ENCODE measurements at regions not wholly inside any gene's neighbourhood (a gene's known extent, or its start where the extent isn't known, plus 50 kb on each side); places are given as distances from the start of the nearest gene placed in this dataset.

DNA sequence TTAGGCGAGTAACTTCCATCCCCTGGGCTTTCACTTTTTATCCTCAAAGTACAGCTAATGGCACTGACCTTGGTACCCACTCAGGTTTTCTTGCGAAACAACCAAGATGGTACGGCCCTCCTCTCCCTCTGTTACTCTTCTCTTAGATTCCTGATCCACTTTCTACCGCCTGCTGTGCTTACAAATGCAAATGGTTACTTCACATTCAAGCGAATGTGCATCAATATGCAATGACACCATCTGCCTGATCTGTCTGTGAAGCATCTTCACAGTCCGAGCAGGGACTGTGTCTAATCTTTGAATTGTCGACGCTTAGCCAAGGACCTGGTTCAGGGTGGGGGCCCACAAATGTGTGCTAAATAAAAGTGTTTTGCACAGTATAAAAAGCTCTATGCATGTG, 112.2 kb downstream of the TRIB2 start:
- TF ChIP-seq TCF12 (IDR thresholded peaks at IDR 0.05; ENCODE audit: low read depth, low read length) (no peak), CREB1 (IDR thresholded peaks at IDR 0.05; ENCODE audit: low read depth) (no peak), NFIC (IDR thresholded peaks at IDR 0.05; ENCODE audit: low read depth, low read length) (no peak), ZNF384 (IDR thresholded peaks at IDR 0.05; ENCODE audit: borderline replicate concordance, low read depth, low read length) (no peak)
